OCI-LY1 (cell line): ENCODE measurements at regions not wholly inside any gene's neighbourhood (a gene's known extent, or its start where the extent isn't known, plus 50 kb on each side); places are given as distances from the start of the nearest gene placed in this dataset.

Source experiments
- EZH2 ChIP-seq: fragments of 200-600 bp; sonication (generic), shearing (Covaris generic); IDR thresholded peaks from 2 replicates; pipeline ENCODE4 v1.8.0; 2017; ENCODE audit warnings: borderline replicate concordance, mixed run types, mild to moderate bottlenecking, antibody characterized with exemption, low read length, moderate library complexity, mixed read lengths
- TF ChIP-seq, protein P1 (sequence below): fragments of 200-600 bp; sonication (generic), shearing (Covaris generic); IDR thresholded peaks from 2 replicates; pipeline ENCODE4 v1.5.1; 2017; ENCODE audit warnings: mild to moderate bottlenecking, antibody characterized with exemption, low read length, moderate library complexity, mixed read lengths

DNA sequence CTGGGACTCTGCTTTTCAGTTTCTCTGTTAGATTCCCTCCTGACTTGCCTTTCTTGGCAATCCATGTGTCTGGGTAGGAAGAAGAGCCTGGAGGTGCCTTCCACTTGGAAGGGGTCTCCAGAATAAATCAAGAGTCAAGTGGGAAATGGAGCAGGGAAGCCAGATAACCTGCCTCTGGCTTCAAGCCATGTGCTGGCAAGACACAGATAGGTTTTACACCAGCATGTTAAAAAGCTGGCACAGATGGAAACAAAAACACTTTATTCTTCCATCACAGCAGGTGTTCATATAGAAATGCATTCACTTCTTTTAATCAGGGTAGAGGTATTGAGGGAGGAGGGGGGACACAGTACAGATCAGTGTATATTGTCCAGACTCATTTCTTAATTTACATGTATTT lies 356.9 kb upstream of the RUNX1 start:
- TF ChIP-seq, protein P1, sequence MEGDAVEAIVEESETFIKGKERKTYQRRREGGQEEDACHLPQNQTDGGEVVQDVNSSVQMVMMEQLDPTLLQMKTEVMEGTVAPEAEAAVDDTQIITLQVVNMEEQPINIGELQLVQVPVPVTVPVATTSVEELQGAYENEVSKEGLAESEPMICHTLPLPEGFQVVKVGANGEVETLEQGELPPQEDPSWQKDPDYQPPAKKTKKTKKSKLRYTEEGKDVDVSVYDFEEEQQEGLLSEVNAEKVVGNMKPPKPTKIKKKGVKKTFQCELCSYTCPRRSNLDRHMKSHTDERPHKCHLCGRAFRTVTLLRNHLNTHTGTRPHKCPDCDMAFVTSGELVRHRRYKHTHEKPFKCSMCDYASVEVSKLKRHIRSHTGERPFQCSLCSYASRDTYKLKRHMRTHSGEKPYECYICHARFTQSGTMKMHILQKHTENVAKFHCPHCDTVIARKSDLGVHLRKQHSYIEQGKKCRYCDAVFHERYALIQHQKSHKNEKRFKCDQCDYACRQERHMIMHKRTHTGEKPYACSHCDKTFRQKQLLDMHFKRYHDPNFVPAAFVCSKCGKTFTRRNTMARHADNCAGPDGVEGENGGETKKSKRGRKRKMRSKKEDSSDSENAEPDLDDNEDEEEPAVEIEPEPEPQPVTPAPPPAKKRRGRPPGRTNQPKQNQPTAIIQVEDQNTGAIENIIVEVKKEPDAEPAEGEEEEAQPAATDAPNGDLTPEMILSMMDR: no peak
- TF ChIP-seq EZH2: no peak
